Smooth muscle cell (in vitro differentiated cells): ENCODE measurements at regions not wholly inside any gene's neighbourhood (a gene's known extent, or its start where the extent isn't known, plus 50 kb on each side); places are given as distances from the start of the nearest gene placed in this dataset.
A peak's percentile ranks its signal among the peaks of the same experiment; 100 is the strongest.

ENCODE experiments used
- DNase-seq: peaks from one replicate; lab custom pipeline; 2025; ENCODE audit not compliant: unreplicated experiment; lab: John Stamatoyannopoulos, UW
- H2AFZ ChIP-seq: fragments of 200-600 bp; sonication (generic); 2 replicates; pipeline ENCODE4 v1.6.0; 2016; ENCODE audit warnings: antibody characterized with exemption, low read depth, mild to moderate bottlenecking
- H3F3A ChIP-seq: fragments of 200-600 bp; sonication (generic); 2 replicates; pipeline ENCODE4 v1.6.0; 2017; ENCODE audit warnings: antibody characterized with exemption, low read depth
- H3K27ac ChIP-seq: fragments of 200-600 bp; sonication (generic); 2 replicates; pipeline ENCODE4 v1.5.1; 2016; ENCODE audit warnings: low read depth, mild to moderate bottlenecking
- H3K27me3 ChIP-seq: fragments of 200-600 bp; sonication (generic); 2 replicates; pipeline ENCODE4 v1.6.1; 2016; ENCODE audit warnings: low read depth, mild to moderate bottlenecking
- H3K36me3 ChIP-seq: fragments of 200-600 bp; sonication (generic); 2 replicates; pipeline ENCODE4 v1.5.1; 2016; ENCODE audit warnings: low read depth
- H3K4me1 ChIP-seq: fragments of 200-600 bp; sonication (generic); 2 replicates; pipeline ENCODE4 v1.5.1; 2016; ENCODE audit warnings: low read depth
- H3K4me2 ChIP-seq: fragments of 200-600 bp; sonication (generic); 2 replicates; pipeline ENCODE4 v1.6.0; 2016; ENCODE audit warnings: mild to moderate bottlenecking
- H3K4me3 ChIP-seq: fragments of 200-600 bp; sonication (generic); 2 replicates; pipeline ENCODE4 v1.5.1; 2016; ENCODE audit warnings: mild to moderate bottlenecking
- H3K79me2 ChIP-seq: fragments of 200-600 bp; sonication (generic); 2 replicates; pipeline ENCODE4 v1.6.0; 2016; ENCODE audit warnings: low read depth, mild to moderate bottlenecking
- H3K9ac ChIP-seq: fragments of 200-600 bp; sonication (generic); 2 replicates; pipeline ENCODE4 v1.6.0; 2016; ENCODE audit warnings: low read depth
- H3K9me3 ChIP-seq: fragments of 200-600 bp; sonication (generic); replicated peaks from 2 replicates; pipeline ENCODE4 v1.5.1; 2016; ENCODE audit warnings: low read depth
- H4K20me1 ChIP-seq: fragments of 200-600 bp; sonication (generic); 2 replicates; pipeline ENCODE4 v1.6.0; 2016; ENCODE audit warnings: low read depth
- CTCF ChIP-seq: fragments of 200-600 bp; sonication (generic); IDR thresholded peaks from 2 replicates; pipeline ENCODE4 v1.5.1; 2017; ENCODE audit warnings: borderline replicate concordance, mild to moderate bottlenecking, antibody characterized with exemption; ENCODE audit not compliant: insufficient read depth, poor library complexity, severe bottlenecking
- WGBS: methylation state at CpG from one replicate; pipeline ENCODE4 v1.1.7; 2016; ENCODE audit warnings: low lambda C conversion rate; 5-methylcytosine and 5-hydroxymethylcytosine counted together

GRCh38 chr1:115139381-115139780 is 50.1 kb upstream of the TSPAN2 start:
- 96% methylated on average over 9 of the region's 9 CpGs for WGBS
- Histone ChIP-seq H3K27ac (no peak overlapping the region), H4K20me1 (no peaks in the 10 kb centered on the region), H3K4me1 (no peaks in the 10 kb centered on the region), H3K4me2 (peak overlapping the region; percentile 37), H3K4me3 (no peak overlapping the region), H3K27me3 (no peaks in the 10 kb centered on the region), H2AFZ (peak overlapping the region; percentile 56), H3F3A (peaks cover under 1% of the 10 kb centered on the region), H3K9ac (no peak overlapping the region), H3K79me2 (no peaks in the 10 kb centered on the region), H3K36me3 (no peaks in the 10 kb centered on the region), H3K9me3 (no peaks in the 10 kb centered on the region)
- no peak for DNase-seq
- no peak for TF ChIP-seq CTCF
